CD14-positive monocyte (primary cell): ENCODE measurements at regions not wholly inside any gene's neighbourhood (a gene's known extent, or its start where the extent isn't known, plus 50 kb on each side); places are given as distances from the start of the nearest gene placed in this dataset.
A peak's percentile ranks its signal among the peaks of the same experiment; 100 is the strongest.

ENCODE experiments used
- DNase-seq, 3 donors: peaks; one replicate each; pipeline ENCODE4 v3.0.0-alpha.2; 2011 to 2022
- H2AFZ ChIP-seq: 2 replicates; pipeline ENCODE4 v1.6.0; 2012; ENCODE audit warnings: mild to moderate bottlenecking, low read depth, low read length, inconsistent platforms; ENCODE audit not compliant: insufficient read depth, poor library complexity, severe bottlenecking
- H3K27ac ChIP-seq, 2 donors: 1 replicate in 1 of 2; 2 replicates in 1 of 2; pipeline ENCODE4 v1.5.1; 2012 to 2013; ENCODE audit warnings: low read length in 2 of 2, control low read depth in 1 of 2, inconsistent platforms in 1 of 2, low read depth in 1 of 2, mild to moderate bottlenecking in 1 of 2
- H3K27me3 ChIP-seq, 2 donors: one replicate each; pipeline versions ENCODE4 v1.6.0 to v1.6.1; 2011 to 2013; ENCODE audit warnings: low read length in 2 of 2; ENCODE audit not compliant: control insufficient read depth in 2 of 2, insufficient read depth in 2 of 2
- H3K36me3 ChIP-seq, 2 donors: replicated peaks in 1 of 2; 1 replicate in 1 of 2; 2 replicates in 1 of 2; pipeline versions ENCODE4 v1.5.1 to v1.6.1; 2012 to 2013; ENCODE audit warnings: low read length in 2 of 2, control low read depth in 1 of 2, inconsistent platforms in 1 of 2, mild to moderate bottlenecking in 1 of 2; ENCODE audit not compliant: insufficient read depth in 2 of 2, control insufficient read depth in 1 of 2
- H3K4me1 ChIP-seq, 2 donors: 1 replicate in 1 of 2; 2 replicates in 1 of 2; pipeline versions ENCODE4 v1.5.1 to v1.6.1; 2012 to 2013; ENCODE audit warnings: low read length in 2 of 2, control low read depth in 1 of 2, inconsistent platforms in 1 of 2, mild to moderate bottlenecking in 1 of 2, moderate library complexity in 1 of 2; ENCODE audit not compliant: insufficient read depth in 2 of 2, control insufficient read depth in 1 of 2
- H3K4me2 ChIP-seq: replicated peaks from 2 replicates; pipeline ENCODE3; 2012; ENCODE audit warnings: low read length, moderate library complexity, mild to moderate bottlenecking; ENCODE audit not compliant: poor library complexity, severe bottlenecking; ENCODE audit errors: extremely low read depth
- H3K4me3 ChIP-seq, 3 experiments: fragments of 200-600 bp in 1 of 3; sonication (generic) in 1 of 3; replicated peaks in 1 of 3; 1 replicate in 2 of 3; 2 replicates in 1 of 3; pipeline ENCODE4 v1.5.1; 2011 to 2013; ENCODE audit warnings: low read length in 3 of 3, mild to moderate bottlenecking in 3 of 3, control low read depth in 2 of 3, low read depth in 2 of 3, inconsistent platforms in 1 of 3, moderate library complexity in 1 of 3
- H3K79me2 ChIP-seq: 2 replicates; pipeline ENCODE4 v1.6.0; 2012; ENCODE audit warnings: mild to moderate bottlenecking, control low read depth, inconsistent platforms, low read length, moderate library complexity; ENCODE audit not compliant: insufficient read depth
- H3K9ac ChIP-seq: 2 replicates; pipeline ENCODE4 v1.6.0; 2017; ENCODE audit warnings: low read length, mild to moderate bottlenecking; ENCODE audit not compliant: insufficient read depth, poor library complexity, severe bottlenecking
- H3K9me3 ChIP-seq, 2 donors: replicated peaks in 1 of 2; 1 replicate in 1 of 2; 2 replicates in 1 of 2; pipeline versions ENCODE4 v1.5.1 to v1.6.1; 2012 to 2013; ENCODE audit warnings: low read length in 2 of 2, control low read depth in 1 of 2; ENCODE audit not compliant: control insufficient read depth in 1 of 2, insufficient read depth in 1 of 2
- H4K20me1 ChIP-seq: 2 replicates; pipeline ENCODE4 v1.6.0; 2012; ENCODE audit warnings: mild to moderate bottlenecking, low read length, control low read depth, moderate library complexity; ENCODE audit not compliant: insufficient read depth
- H3K27ac Mint-ChIP-seq, 7 donors: one replicate each; pipeline ENCODE4 v1.8.0; 2020; ENCODE audit warnings: mild to moderate bottlenecking in 7 of 7, mixed read lengths in 7 of 7, moderate library complexity in 6 of 7, inconsistent platforms in 2 of 7
- H3K27me3 Mint-ChIP-seq, 3 donors: one replicate each; pipeline ENCODE4 v1.8.0; 2021 to 2022; ENCODE audit warnings: low read depth in 3 of 3, mild to moderate bottlenecking in 3 of 3, mixed read lengths in 3 of 3, moderate library complexity in 3 of 3, inconsistent platforms in 1 of 3
- H3K36me3 Mint-ChIP-seq, 2 donors: one replicate each; pipeline ENCODE4 v1.8.0; 2020; ENCODE audit warnings: mixed read lengths in 2 of 2, inconsistent platforms in 1 of 2, mild to moderate bottlenecking in 1 of 2
- H3K4me1 Mint-ChIP-seq: one replicate; pipeline ENCODE4 v1.8.0; 2020; ENCODE audit warnings: mild to moderate bottlenecking, mixed read lengths
- H3K4me3 Mint-ChIP-seq, 2 donors: one replicate each; pipeline ENCODE4 v1.8.0; 2020; ENCODE audit warnings: mild to moderate bottlenecking in 2 of 2, mixed read lengths in 2 of 2, moderate library complexity in 1 of 2
- H3K9me3 Mint-ChIP-seq, 7 donors: one replicate each; pipeline ENCODE4 v1.8.0; 2020 to 2022; ENCODE audit warnings: mixed read lengths in 7 of 7, mild to moderate bottlenecking in 6 of 7, moderate library complexity in 6 of 7, inconsistent platforms in 2 of 7
- WGBS: methylation state at CpG from one replicate; pipeline ENCODE4 v1.1.5; 2013; ENCODE audit warnings: missing lambda C conversion rate; ENCODE audit not compliant: insufficient coverage; 5-methylcytosine and 5-hydroxymethylcytosine counted together
- intact Hi-C, 2 donors: fragments of 100-400 bp; cut with micrococcal nuclease; formaldehyde crosslinking; loops; one replicate each; pipeline versions ENCODE4 v1.15.0 to v1.15.1; 2023
- TF ChIP-seq, protein P1 (sequence below): fragments of 200-600 bp; IDR thresholded peaks from one replicate; pipeline ENCODE4 v1.8.0; 2022; ENCODE audit warnings: antibody characterized with exemption, mild to moderate bottlenecking

DNA sequence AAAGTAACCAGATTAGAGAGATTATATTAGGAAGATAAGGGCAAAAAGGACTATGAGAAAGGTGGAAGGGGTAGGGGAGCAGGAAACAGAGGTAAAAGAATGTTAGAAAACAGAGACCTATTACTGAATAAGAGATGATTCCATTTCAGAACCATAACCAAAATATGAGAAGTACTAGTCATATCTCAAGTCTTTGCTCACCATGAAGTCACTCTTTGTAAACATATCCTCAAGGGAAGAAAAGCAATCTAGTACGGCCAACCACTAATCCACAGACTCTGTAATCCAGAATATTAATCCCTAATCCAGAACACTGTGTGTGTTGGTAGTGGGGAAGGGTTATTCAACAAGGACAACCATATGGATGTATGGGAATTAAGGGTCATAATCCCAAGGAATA is 92.0 kb downstream of the CDCA7 start:
- Histone ChIP-seq H2AFZ (no peak overlapping the region), H3K4me3 (no peak overlapping the region), H3K9me3 (no peaks in the 10 kb centered on the region), H3K9ac (no peak overlapping the region), H3K27me3 (peaks cover 0 to 2% of the 10 kb centered on the region in 2 donors), H3K4me2 (no peak overlapping the region), H3K4me1 (peaks cover 0 to 3% of the 10 kb centered on the region in 2 donors), H3K79me2 (no peaks in the 10 kb centered on the region), H3K27ac (no peak overlapping the region), H3K36me3 (no peaks in the 10 kb centered on the region), H4K20me1 (no peaks in the 10 kb centered on the region)
- Mint-ChIP-seq H3K9me3 (peaks cover 0 to 5% (median 0%) of the 10 kb centered on the region in 7 donors), H3K4me3 (no peak overlapping the region), H3K4me1 (peaks cover 10% of the 10 kb centered on the region), H3K36me3 (no peaks in the 10 kb centered on the region), H3K27me3 (peaks cover 9 to 14% (median 12%) of the 10 kb centered on the region in 3 donors), H3K27ac (no peak overlapping the region)
- TF ChIP-seq, protein P1, sequence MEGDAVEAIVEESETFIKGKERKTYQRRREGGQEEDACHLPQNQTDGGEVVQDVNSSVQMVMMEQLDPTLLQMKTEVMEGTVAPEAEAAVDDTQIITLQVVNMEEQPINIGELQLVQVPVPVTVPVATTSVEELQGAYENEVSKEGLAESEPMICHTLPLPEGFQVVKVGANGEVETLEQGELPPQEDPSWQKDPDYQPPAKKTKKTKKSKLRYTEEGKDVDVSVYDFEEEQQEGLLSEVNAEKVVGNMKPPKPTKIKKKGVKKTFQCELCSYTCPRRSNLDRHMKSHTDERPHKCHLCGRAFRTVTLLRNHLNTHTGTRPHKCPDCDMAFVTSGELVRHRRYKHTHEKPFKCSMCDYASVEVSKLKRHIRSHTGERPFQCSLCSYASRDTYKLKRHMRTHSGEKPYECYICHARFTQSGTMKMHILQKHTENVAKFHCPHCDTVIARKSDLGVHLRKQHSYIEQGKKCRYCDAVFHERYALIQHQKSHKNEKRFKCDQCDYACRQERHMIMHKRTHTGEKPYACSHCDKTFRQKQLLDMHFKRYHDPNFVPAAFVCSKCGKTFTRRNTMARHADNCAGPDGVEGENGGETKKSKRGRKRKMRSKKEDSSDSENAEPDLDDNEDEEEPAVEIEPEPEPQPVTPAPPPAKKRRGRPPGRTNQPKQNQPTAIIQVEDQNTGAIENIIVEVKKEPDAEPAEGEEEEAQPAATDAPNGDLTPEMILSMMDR: no peak
- DNase-seq: no peak
- intact Hi-C loops: no loop called here
- WGBS: no CpG with 5 or more reads among the region's 1 CpG

DNA sequence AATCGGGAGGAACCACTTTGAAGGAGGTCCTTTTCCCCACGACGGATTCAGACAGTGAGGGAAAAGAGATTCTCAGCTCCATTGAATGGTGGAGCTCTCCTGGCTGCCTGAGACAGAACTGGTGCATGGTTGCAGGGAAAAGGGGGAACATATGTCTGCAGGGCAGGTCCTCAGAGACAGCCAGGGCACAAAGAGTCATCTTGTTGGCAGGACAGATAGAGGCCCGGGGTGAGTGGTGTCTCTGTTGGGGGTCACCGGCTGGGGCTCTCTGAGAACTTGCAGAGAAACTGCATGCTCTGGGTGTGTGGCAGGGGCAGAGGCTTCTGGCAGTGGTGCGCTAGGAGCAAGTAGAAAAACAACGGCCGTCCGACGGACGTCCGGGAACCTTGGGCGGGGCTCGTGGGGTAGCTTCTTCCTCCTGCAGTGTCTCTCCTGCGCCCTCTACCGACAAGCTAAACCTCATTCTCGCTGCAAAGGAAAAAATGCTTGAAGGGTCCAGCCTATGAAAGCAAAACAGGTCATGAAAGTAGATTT is 94.3 kb downstream of the CDCA7 start:
- no peaks in the 10 kb centered on the region for H3K9me3 ChIP-seq
- TF ChIP-seq, protein P1: peak; percentile 81
- H3K36me3 Mint-ChIP-seq: no peaks in the 10 kb centered on the region
- peaks cover 0 to 5% (median 0%) of the 10 kb centered on the region in 7 donors for H3K9me3 Mint-ChIP-seq
- H3K4me3 Mint-ChIP-seq: peak overlapping the region; percentile 79 to 91
- 55% methylated on average over 14 of the region's 17 CpGs for WGBS
- H3K4me1 ChIP-seq: peaks cover 0 to 3% of the 10 kb centered on the region in 2 donors
- no peak overlapping the region for H3K27ac ChIP-seq
- intact Hi-C loops: no loop called here
- H3K4me1 Mint-ChIP-seq: peaks cover 10% of the 10 kb centered on the region
- DNase-seq: peak; percentile 46 to 55 (median 48)
- H3K27me3 Mint-ChIP-seq: peaks cover 13 to 20% (median 13%) of the 10 kb centered on the region in 3 donors
- H3K4me2 ChIP-seq: peak overlapping the region; percentile 54
- no peak overlapping the region for H3K27ac Mint-ChIP-seq
- H3K36me3 ChIP-seq: no peaks in the 10 kb centered on the region
- H3K9ac ChIP-seq: no peak overlapping the region
- peak overlapping the region; percentile 84 for H2AFZ ChIP-seq
- no peaks in the 10 kb centered on the region for H3K79me2 ChIP-seq
- peaks cover 0 to 2% of the 10 kb centered on the region in 2 donors for H3K27me3 ChIP-seq
- H3K4me3 ChIP-seq: peak overlapping the region; percentile 1 to 67 (median 6)
- H4K20me1 ChIP-seq: no peaks in the 10 kb centered on the region
